PC-3 (cell line): ENCODE measurements at regions not wholly inside any gene's neighbourhood (a gene's known extent, or its start where the extent isn't known, plus 50 kb on each side); places are given as distances from the start of the nearest gene placed in this dataset.

Experiments
- CTCF ChIP-seq: fragments of 300-600 bp; sonication (generic); conservative IDR thresholded peaks from 2 replicates; pipeline ENCODE4 v1.5.1; 2017; ENCODE audit warnings: antibody characterized with exemption, low read depth, mild to moderate bottlenecking, low read length
- EZH2 ChIP-seq: fragments of 300-600 bp; sonication (generic); IDR thresholded peaks from one replicate; pipeline ENCODE4 v1.6.1; 2017; ENCODE audit warnings: antibody characterized with exemption, mild to moderate bottlenecking, low read length; ENCODE audit not compliant: unreplicated experiment
- EZH2phosphoT487 ChIP-seq: fragments of 300-600 bp; sonication (generic); IDR thresholded peaks from 2 replicates; pipeline ENCODE4 v1.6.1; 2018; ENCODE audit warnings: mild to moderate bottlenecking, antibody characterized with exemption, low read length, borderline replicate concordance

- TF ChIP-seq EZH2 (no peak), CTCF (no peak), EZH2phosphoT487 (no peak)
Measured at GRCh38 chr14:101357559-101358319, 203.6 kb upstream of the DIO3 start.
